Spleen (tissue), 11 donors: ENCODE measurements at regions not wholly inside any gene's neighbourhood (a gene's known extent, or its start where the extent isn't known, plus 50 kb on each side); places are given as distances from the start of the nearest gene placed in this dataset.

Experiments
- DNase-seq: peaks from one replicate; pipeline ENCODE4 v3.0.0-alpha.2; 2020
- H3K27ac ChIP-seq, 8 donors: fragments of 200-600 bp; sonication (generic) in 7 of 8; 1 replicate in 4 of 8; 2 replicates in 4 of 8; pipeline versions ENCODE4 v1.5.0 to v1.8.0; 2016 to 2021; ENCODE audit warnings: inconsistent platforms in 4 of 8, mild to moderate bottlenecking in 4 of 8, moderate library complexity in 1 of 8
- H3K27me3 ChIP-seq, 7 donors: fragments of 200-600 bp; sonication (generic) in 6 of 7; replicated peaks in 1 of 7; 1 replicate in 4 of 7; 2 replicates in 3 of 7; pipeline versions ENCODE4 v1.5.0 to v1.8.0; 2016 to 2021; ENCODE audit warnings: inconsistent platforms in 3 of 7, mild to moderate bottlenecking in 1 of 7
- H3K36me3 ChIP-seq, 6 donors: fragments of 200-600 bp; sonication (generic) in 5 of 6; 1 replicate in 4 of 6; 2 replicates in 2 of 6; pipeline versions ENCODE4 v1.5.0 to v1.8.0; 2016 to 2021; ENCODE audit warnings: inconsistent platforms in 2 of 6
- H3K4me1 ChIP-seq, 6 donors: fragments of 200-600 bp; sonication (generic) in 5 of 6; 1 replicate in 3 of 6; 2 replicates in 3 of 6; pipeline versions ENCODE4 v1.5.0 to v1.8.0; 2016 to 2021; ENCODE audit warnings: inconsistent platforms in 3 of 6
- H3K4me3 ChIP-seq, 8 donors: fragments of 200-600 bp; sonication (generic) in 7 of 8; 1 replicate in 4 of 8; 2 replicates in 4 of 8; pipeline versions ENCODE4 v1.5.0 to v1.8.0; 2016 to 2021; ENCODE audit warnings: inconsistent platforms in 4 of 8, mild to moderate bottlenecking in 4 of 8, moderate library complexity in 2 of 8
- H3K9me3 ChIP-seq, 8 donors: fragments of 200-600 bp; sonication (generic) in 7 of 8; 1 replicate in 4 of 8; 2 replicates in 4 of 8; pipeline versions ENCODE4 v1.5.0 to v1.8.0; 2016 to 2021; ENCODE audit warnings: inconsistent platforms in 4 of 8
- CTCF ChIP-seq, 11 experiments: fragments of 200-600 bp in 7 of 11; fragments of 450-650 bp in 4 of 11; sonication (generic) in 4 of 11; IDR thresholded peaks in 8 of 11; conservative IDR thresholded peaks in 3 of 11; 1 replicate in 7 of 11; 2 replicates in 4 of 11; pipeline versions ENCODE4 v1.4.0 to v1.8.0; 2016 to 2021; ENCODE audit warnings: antibody characterized with exemption in 11 of 11, inconsistent platforms in 4 of 11, mild to moderate bottlenecking in 1 of 11
- POLR2A ChIP-seq, 3 donors: fragments of 450-650 bp; IDR thresholded peaks; one replicate each; pipeline ENCODE4 v1.5.1; 2017; ENCODE audit warnings: antibody characterized with exemption in 3 of 3, mild to moderate bottlenecking in 1 of 3
- POLR2AphosphoS5 ChIP-seq, 3 donors: sonication (generic); formaldehyde crosslinking; IDR thresholded peaks; one replicate each; pipeline ENCODE4 v1.5.1; 2017; ENCODE audit warnings: antibody characterized with exemption in 3 of 3
- WGBS, 5 donors: extraction: QIAGEN DNeasy Blood & Tissue Kit in 3 of 5; methylation state at CpG; one replicate each; pipeline versions ENCODE4 v1.1.5 to v1.1.7; 2013 to 2018; 5-methylcytosine and 5-hydroxymethylcytosine counted together
- intact Hi-C: fragments of 100-400 bp; cut with DNase I; formaldehyde crosslinking; loops from one replicate; pipeline ENCODE4 v1.15.0; 2023; ENCODE audit warnings: low total_unique reads
- donor health status: healthy with polysubstance abuse.
- donor health status: DM: no; HTN: no; CAD: no; lungs with moderate emphysema.
- donor health status: DM: no; HTN: no; CAD: no.
- donor health status: Bipolar disorder and iron deficiency.
- donor health status: healthy.
- donor health status: DM: no; HTN: no; CAD: no.
- donor health status: DM: yes; HTN: yes; CAD: no.

GRCh38 chr6:155787168-155787567, 331.5 kb upstream of the NOX3 start:
- Histone ChIP-seq H3K9me3 (peaks cover 0 to 7% (median 0%) of the 10 kb centered on the region in 8 donors), H3K4me1 (no peaks in the 10 kb centered on the region), H3K4me3 (no peak overlapping the region), H3K27ac (no peak overlapping the region), H3K27me3 (no peaks in the 10 kb centered on the region), H3K36me3 (no peaks in the 10 kb centered on the region)
- no peak for TF ChIP-seq POLR2A (IDR thresholded peaks at IDR 0.05)
- no peak for TF ChIP-seq POLR2AphosphoS5 (IDR thresholded peaks at IDR 0.05)
- TF ChIP-seq CTCF (IDR thresholded peaks at IDR 0.05 in 8 of 11, conservative IDR thresholded peaks at IDR 0.05 in 3 of 11): no peak
- 94 to 98% (median 96%) methylated on average over 5 of the region's 5 CpGs for WGBS, 5 donors
- peak; percentile 44 for DNase-seq
- intact Hi-C loops: no loop called here

GRCh38 chr6:155786528-155786927, 330.9 kb upstream of the NOX3 start:
- intact Hi-C loops: no loop called here
- Histone ChIP-seq H3K36me3 (no peaks in the 10 kb centered on the region), H3K4me3 (no peak overlapping the region), H3K27ac (no peak overlapping the region), H3K4me1 (no peaks in the 10 kb centered on the region), H3K27me3 (no peaks in the 10 kb centered on the region), H3K9me3 (peaks cover 0 to 7% (median 0%) of the 10 kb centered on the region in 8 donors)
- no peak for DNase-seq
- 80 to 91% (median 86%) methylated on average over 1 of the region's 1 CpG for WGBS, 5 donors
- TF ChIP-seq CTCF (IDR thresholded peaks at IDR 0.05 in 8 of 11, conservative IDR thresholded peaks at IDR 0.05 in 3 of 11) (no peak), POLR2AphosphoS5 (IDR thresholded peaks at IDR 0.05) (no peak), POLR2A (IDR thresholded peaks at IDR 0.05) (no peak)

GRCh38 chr6:155782739-155783459, 327.3 kb upstream of the NOX3 start:
- no peak for DNase-seq
- WGBS, 5 donors: 80 to 90% (median 85%) methylated on average over 9 of the region's 9 CpGs
- Histone ChIP-seq H3K4me3 (no peak overlapping the region), H3K4me1 (no peaks in the 10 kb centered on the region), H3K36me3 (no peaks in the 10 kb centered on the region), H3K27me3 (no peaks in the 10 kb centered on the region), H3K9me3 (peaks cover 0 to 7% (median 0%) of the 10 kb centered on the region in 8 donors), H3K27ac (no peak overlapping the region)
- TF ChIP-seq POLR2A (IDR thresholded peaks at IDR 0.05) (no peak), CTCF (IDR thresholded peaks at IDR 0.05 in 8 of 11, conservative IDR thresholded peaks at IDR 0.05 in 3 of 11) (no peak), POLR2AphosphoS5 (IDR thresholded peaks at IDR 0.05) (no peak)
- intact Hi-C loops: no loop called here

GRCh38 chr6:155782320-155782731, 326.7 kb upstream of the NOX3 start:
- no peak for TF ChIP-seq POLR2A (IDR thresholded peaks at IDR 0.05)
- no peak for TF ChIP-seq CTCF (IDR thresholded peaks at IDR 0.05 in 8 of 11, conservative IDR thresholded peaks at IDR 0.05 in 3 of 11)
- no peak for TF ChIP-seq POLR2AphosphoS5 (IDR thresholded peaks at IDR 0.05)
- no peaks in the 10 kb centered on the region for H3K27me3 ChIP-seq
- no peaks in the 10 kb centered on the region for H3K4me1 ChIP-seq
- peaks cover 0 to 5% (median 0%) of the 10 kb centered on the region in 8 donors for H3K9me3 ChIP-seq
- intact Hi-C loops: no loop called here
- H3K36me3 ChIP-seq: no peaks in the 10 kb centered on the region
- DNase-seq: no peak
- no peak overlapping the region for H3K27ac ChIP-seq
- H3K4me3 ChIP-seq: no peak overlapping the region
